ENCODE measurements at regions not wholly inside any gene's neighbourhood (a gene's known extent, or its start where the extent isn't known, plus 50 kb on each side); places are given as distances from the start of the nearest gene placed in this dataset.

DNA sequence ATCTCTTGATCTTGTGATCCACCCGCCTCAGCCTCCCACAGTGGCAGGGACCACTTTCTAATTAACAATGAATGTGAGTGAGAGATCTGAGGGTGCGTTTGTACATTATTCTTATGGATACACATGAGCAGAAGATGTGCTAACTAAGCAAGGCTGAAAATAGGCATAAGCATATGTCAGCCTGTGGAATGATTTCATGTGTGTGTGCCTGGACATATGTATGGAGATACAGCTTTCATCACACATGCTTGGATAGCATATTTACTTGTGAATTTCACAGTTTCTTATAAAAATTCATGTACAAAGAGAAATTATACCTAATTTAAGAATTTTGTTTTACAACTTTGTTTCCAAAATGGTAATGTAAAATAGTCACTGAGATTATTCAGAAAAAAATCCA is 565.6 kb downstream of the MTRR start:
- no peak for TF ChIP-seq POLR2AphosphoS5 (IDR thresholded peaks at IDR 0.05)
- TF ChIP-seq, protein P1, sequence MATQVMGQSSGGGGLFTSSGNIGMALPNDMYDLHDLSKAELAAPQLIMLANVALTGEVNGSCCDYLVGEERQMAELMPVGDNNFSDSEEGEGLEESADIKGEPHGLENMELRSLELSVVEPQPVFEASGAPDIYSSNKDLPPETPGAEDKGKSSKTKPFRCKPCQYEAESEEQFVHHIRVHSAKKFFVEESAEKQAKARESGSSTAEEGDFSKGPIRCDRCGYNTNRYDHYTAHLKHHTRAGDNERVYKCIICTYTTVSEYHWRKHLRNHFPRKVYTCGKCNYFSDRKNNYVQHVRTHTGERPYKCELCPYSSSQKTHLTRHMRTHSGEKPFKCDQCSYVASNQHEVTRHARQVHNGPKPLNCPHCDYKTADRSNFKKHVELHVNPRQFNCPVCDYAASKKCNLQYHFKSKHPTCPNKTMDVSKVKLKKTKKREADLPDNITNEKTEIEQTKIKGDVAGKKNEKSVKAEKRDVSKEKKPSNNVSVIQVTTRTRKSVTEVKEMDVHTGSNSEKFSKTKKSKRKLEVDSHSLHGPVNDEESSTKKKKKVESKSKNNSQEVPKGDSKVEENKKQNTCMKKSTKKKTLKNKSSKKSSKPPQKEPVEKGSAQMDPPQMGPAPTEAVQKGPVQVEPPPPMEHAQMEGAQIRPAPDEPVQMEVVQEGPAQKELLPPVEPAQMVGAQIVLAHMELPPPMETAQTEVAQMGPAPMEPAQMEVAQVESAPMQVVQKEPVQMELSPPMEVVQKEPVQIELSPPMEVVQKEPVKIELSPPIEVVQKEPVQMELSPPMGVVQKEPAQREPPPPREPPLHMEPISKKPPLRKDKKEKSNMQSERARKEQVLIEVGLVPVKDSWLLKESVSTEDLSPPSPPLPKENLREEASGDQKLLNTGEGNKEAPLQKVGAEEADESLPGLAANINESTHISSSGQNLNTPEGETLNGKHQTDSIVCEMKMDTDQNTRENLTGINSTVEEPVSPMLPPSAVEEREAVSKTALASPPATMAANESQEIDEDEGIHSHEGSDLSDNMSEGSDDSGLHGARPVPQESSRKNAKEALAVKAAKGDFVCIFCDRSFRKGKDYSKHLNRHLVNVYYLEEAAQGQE (IDR thresholded peaks at IDR 0.05; ENCODE audit: borderline replicate concordance): no peak
- TF ChIP-seq, protein P2, sequence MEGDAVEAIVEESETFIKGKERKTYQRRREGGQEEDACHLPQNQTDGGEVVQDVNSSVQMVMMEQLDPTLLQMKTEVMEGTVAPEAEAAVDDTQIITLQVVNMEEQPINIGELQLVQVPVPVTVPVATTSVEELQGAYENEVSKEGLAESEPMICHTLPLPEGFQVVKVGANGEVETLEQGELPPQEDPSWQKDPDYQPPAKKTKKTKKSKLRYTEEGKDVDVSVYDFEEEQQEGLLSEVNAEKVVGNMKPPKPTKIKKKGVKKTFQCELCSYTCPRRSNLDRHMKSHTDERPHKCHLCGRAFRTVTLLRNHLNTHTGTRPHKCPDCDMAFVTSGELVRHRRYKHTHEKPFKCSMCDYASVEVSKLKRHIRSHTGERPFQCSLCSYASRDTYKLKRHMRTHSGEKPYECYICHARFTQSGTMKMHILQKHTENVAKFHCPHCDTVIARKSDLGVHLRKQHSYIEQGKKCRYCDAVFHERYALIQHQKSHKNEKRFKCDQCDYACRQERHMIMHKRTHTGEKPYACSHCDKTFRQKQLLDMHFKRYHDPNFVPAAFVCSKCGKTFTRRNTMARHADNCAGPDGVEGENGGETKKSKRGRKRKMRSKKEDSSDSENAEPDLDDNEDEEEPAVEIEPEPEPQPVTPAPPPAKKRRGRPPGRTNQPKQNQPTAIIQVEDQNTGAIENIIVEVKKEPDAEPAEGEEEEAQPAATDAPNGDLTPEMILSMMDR (IDR thresholded peaks at IDR 0.05; ENCODE audit: poor library complexity, severe bottlenecking): no peak
- TF ChIP-seq EP300 (conservative IDR thresholded peaks at IDR 0.05; ENCODE audit: poor library complexity, severe bottlenecking): no peak
- no peak for TF ChIP-seq EZH2 (IDR thresholded peaks at IDR 0.05; ENCODE audit: borderline replicate concordance, insufficient read depth, low read length, poor library complexity, severe bottlenecking)
- TF ChIP-seq MXI1 (conservative IDR thresholded peaks at IDR 0.05; ENCODE audit: poor library complexity, severe bottlenecking): no peak
- TF ChIP-seq TAF1 (IDR thresholded peaks at IDR 0.05; ENCODE audit: low read depth): no peak

Measured in neural cell (in vitro differentiated cells).